HL-60/S4 treated with retinoic acid at 250 ng/mL for 4 days and 3 days (cell line): ENCODE measurements at regions not wholly inside any gene's neighbourhood (a gene's known extent, or its start where the extent isn't known, plus 50 kb on each side); places are given as distances from the start of the nearest gene placed in this dataset.

Experiments used
- in situ Hi-C: fragments of 300-500 bp; cut with MboI; formaldehyde crosslinking; loops from 2 replicates; pipeline ENCODE4 v1.7.0; 2022; ENCODE audit warnings: low sequenced_read_pairs

DNA sequence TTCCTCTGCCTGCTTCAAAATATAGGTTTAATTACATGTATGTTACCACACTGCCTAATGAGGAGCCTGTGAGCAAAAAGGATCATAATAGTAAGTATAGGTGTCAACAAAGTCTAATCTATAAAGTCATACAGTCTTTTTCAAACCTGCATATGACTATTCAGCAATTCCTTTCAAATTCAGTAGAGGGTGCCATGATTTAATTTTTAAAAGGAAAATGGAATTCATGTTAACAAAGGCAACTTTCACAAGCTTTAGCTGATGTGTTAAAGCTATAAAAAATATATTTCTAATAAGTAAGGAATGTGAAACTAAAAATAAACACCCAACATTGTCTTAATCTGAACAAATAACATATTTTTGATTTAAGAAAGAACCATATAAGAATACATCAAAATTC lies 52.1 kb downstream of the MPP7 start:
- in situ Hi-C loops, result no loop called here

DNA sequence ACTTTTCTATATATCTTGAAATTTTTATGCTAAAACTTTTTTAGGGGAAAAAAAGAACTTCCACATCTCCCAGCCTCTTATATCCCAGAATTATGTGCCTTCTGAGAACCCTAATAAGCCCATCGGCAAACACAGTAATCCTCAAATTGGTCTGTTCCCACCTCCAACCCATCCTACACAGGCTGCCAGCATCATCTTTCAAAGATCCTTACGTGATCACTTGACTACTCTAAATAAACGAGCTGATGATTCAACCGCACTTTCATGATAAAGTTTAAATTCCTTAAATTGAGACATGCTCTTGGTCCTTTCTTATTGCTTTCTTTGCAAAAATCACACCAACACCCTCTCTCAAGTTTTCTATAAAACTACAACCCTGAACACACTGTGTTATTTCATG lies 52.5 kb downstream of the MPP7 start:
- in situ Hi-C loops, result no loop called here

DNA sequence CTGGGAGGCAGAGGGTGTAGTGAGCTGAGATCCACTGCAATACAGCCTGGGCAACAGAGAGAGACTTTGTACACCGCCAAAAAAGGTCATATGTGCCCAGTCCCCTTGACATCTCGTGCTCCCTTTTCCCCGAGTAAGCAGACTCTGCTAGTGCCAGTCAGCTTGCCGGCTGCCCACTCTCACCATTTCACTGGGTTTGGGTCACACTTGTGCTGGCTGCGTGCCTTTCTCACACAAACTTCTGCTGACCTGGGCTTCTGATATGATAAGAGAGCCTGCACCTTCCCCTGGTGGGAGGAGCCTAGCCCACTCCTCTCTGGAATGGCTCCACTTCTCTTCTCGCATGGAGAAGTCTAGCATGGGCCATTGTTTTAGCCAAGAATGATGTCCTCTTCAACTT lies 53.4 kb downstream of the MPP7 start:
- in situ Hi-C loops, result no loop called here

DNA sequence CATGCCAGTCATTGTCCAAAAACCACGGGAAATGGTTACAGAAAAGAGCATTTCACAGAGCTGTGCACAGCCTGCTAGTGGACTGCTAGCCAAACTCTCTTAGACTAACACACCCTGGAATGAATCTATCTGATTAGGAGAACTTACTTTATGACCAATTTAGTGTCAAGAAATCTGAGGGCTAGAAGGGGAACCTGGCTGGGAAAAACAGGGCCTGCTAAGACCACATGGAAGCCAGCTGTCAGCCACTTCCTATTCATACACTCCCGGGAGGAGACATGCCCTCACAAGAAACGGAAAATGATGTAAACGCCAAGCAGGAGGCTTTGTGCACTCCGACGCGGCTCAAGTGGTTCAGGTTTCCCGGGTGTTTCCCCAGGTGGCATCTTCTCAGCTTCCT lies 54.8 kb downstream of the MPP7 start:
- in situ Hi-C loops, result no loop called here

DNA sequence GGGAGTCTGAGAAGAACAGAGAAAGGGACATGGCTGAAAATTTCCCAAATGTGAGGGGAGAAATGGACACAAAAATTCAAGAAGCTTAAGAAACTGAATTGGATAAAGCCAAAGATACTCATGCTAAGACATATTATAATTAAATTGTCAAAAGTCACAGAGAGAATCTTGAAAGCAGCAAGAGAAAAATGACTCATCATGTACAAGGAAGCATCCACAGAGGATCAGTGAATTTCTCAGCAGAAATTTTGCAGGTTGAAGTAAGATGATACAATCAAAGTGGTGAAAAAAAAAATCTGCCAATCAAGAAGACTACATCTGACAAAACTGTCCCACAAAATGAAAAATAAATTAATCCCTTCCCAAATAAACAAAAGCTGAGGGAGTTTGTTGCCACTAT lies 56.8 kb downstream of the MPP7 start:
- in situ Hi-C loops, result no loop called here

DNA sequence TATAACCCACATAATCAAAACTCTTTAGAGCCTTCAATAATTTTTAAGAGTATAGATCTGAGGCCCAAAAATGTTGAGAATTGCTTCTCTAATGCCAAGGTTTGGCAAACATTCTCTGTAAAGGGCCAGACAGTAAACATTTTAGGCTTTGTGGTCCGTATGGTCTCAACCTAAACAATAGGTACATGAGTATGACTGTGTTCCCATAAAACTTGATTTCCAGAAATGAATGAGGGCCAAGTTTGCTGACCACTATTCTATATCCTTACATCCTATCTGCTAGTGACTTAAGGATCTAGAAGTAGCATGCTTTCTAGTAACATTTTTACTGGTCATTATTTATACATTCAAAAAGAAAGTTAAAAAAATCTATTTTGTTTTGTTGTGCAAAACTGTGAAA lies 58.9 kb downstream of the MPP7 start:
- in situ Hi-C loops, result no loop called here

DNA sequence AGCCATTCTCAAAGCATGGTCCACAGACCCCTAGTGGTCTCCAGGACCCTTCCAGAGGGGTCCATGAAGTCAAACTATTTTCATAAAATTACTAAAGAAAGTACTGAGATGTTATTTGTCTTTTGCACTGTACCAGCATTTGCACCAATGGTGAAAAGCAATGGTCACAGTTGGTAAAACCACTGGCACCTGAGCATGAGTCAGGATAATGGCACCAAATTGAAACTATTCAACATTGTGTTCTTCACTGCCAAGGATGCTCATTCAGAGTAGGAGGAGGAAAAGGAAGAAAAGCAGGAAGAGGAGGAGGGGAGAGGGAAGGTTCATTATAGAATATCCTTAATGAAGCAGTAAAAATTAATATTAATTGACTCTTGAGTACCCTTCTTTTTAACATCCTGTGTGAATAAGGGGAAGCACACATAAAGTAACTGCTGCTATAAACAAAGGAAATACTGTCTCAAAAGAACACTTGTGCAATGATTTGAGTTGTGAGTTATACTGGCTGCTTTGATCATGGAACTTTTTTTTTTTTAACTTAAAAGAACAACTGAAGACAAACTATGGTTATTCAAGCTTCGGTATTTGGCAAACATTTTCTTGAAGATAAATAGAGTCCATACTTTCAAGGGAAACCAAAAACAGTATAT lies 60.2 kb downstream of the MPP7 start:
- in situ Hi-C loops, result no loop called here

DNA sequence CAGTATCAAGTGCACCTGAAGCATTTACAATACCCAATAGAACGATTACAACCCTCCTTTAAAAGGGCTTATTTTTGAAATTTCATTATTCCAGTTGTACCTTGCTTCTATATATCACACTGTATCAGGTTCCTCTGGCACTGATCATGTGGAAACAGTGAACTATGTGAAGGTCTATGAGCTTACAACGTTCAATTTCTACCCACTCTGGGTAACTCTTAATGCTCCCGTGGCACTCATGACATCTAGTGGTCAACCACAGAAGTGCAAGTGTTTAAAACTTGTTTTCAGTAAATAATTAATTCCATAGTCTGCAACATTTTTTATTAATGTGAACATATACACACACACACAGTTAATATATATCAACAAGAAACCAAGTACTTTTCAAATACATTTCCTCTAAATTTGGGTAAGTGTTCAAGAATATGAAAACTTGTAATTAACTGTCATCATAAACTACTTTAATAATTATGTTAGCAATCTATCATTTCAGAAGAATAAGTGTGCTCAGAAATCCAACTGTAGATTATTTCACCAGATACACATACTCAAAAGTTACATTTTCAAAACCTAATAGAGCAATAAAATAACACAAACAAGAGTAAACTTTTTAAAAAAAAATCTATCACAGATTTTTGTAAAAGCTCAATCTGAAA lies 61.0 kb downstream of the MPP7 start:
- in situ Hi-C loops, result no loop called here

DNA sequence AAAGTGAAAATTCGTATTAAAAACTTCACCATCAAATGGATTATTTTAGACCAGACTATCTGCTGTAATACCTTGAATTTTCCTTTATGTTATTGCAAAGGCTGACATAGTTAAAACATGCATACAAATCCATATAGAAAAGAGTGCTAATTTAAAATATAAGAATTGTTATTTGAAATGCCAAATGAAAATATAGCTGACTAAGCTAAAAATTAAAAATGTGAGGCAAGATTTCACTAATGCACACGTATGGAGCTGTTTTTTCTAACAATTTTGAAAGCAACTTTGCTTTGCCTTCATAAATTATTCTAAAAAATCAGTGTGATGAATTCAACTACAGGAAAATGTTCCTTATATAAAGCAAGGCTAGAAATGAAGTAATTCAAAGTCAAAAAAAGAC lies 62.5 kb downstream of the MPP7 start:
- in situ Hi-C loops, result no loop called here

DNA sequence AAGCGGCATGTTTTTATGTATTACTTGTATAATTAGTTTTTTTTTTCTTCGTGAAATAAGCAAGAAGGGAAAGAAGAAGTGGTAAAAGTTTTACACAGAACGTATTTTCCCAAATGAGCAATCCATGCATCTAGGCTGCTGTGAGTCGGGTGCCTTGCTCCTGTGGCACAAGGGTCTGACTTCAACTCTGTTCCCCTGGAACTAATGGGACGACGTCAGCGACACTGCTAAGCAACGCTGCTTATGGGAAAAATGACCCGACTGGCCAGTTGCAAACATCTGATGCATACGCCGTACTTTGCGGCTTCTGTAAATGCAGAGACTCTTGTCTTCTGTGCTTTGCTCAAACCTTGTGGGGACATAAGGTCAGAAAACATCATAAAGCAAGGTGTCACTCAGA lies 66.3 kb downstream of the MPP7 start:
- in situ Hi-C loops, result no loop called here

DNA sequence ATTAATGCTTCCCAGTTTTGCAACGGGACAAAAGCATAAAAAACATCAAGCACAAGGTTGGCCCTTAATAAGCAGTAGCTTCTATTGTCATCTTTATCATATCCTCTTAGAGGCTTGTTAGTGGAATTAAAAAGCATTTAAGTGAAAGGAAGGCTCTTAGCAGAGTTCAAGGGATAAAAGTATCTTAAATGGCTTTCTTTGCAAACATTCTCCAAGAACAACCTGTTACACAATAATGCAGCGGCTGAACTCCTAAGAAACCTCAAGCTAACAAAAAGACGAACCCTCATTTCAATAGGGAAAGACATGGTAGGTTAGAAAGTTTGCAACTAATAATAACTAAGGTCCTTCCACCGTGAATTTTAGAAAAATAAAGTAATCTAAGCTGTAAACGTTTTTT lies 82.1 kb downstream of the MPP7 start:
- in situ Hi-C loops, result no loop called here

DNA sequence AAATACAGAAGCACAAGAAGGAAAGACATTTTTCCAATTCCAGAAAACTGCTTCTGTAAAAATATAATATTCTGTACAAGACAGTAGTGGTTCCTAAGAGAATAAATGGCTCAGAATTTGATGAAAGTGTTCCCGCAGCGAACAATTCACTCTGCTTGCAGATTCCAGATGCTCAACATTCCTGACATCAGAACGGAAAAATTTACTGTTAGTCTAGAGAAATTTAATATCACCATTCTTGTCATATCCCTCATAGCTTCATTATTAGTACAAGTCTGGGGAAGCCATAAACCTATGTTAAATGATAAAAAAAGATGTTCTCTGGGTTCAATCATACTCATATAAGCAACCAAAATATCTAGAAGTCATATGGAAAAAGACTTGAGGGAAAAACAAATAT lies 83.6 kb downstream of the MPP7 start:
- in situ Hi-C loops, result no loop called here

DNA sequence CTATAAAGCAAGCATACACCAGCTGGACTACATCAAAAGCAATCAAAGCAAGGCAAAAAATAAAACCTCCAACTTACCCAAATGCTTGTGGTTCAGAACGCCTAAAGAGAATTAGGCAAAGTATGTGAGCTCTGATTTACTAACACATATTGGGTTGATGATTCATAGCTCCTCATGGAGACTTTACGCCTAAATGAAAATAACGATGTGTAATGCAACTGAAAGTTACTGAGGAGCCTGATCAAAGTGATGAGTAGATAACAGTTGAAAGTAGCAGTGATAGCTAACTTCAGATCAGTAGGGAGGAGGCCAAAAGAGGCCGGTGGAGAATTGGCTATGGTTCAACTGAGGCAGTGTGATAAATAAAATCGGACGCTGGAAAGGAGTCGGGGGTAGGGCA lies 85.0 kb downstream of the MPP7 start:
- in situ Hi-C loops, result no loop called here

DNA sequence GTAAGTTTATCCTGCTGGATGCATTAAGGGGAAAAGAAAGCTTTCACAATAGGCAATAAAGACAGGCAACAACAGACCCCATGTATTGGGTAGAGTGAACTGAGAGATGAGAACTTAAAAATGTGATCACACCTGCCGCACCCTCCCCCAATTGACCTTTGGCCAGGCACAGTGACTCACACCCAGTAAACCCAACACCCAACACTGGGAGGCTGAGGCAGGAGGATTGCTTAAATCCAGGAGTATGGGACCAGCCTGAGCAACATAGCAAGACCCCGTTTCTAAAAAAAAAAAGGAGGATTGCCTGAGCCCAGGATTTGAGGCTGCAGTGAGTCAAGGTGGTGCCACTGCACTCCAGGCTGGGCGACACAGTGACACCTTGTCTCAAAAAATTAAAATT lies 86.9 kb downstream of the MPP7 start:
- in situ Hi-C loops, result no loop called here

DNA sequence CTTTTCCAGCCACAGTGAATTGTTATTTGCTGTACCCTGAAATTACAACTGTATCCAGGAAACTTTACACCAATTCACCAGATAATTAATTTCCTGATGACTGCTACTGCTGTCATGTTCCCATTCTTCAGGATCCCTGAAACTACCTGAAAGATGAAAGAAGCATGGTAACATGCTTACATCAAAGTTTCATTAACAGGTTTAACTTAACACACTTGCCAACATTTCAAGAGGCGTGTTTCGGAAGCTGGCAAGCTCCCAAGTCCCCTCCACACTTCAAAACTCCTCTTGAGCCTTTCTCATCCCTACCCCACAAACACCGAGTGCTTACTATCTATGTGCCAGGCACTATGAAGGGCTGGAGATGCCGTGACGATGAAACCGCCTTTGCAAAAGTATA lies 88.6 kb downstream of the MPP7 start:
- in situ Hi-C loops, result no loop called here

DNA sequence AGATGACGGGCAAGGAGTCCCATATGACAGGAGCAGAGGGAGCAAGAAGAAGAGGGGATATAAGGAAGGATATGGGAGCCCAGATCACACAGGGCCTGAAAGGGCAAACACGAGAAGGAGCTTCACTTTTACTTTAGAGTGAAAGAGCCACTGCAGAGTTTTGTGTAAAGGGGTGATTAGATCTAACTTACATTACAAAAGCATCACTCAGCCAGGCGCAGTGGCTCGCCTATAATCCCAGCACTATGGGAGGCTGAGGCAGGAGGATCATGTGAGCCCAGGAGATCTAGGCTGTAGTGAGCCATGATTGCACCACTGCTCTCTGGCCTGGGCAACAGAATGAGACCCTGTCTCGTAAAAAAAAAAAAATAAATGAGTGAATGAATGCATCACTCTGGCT lies 91.1 kb downstream of the MPP7 start:
- in situ Hi-C loops, result no loop called here

DNA sequence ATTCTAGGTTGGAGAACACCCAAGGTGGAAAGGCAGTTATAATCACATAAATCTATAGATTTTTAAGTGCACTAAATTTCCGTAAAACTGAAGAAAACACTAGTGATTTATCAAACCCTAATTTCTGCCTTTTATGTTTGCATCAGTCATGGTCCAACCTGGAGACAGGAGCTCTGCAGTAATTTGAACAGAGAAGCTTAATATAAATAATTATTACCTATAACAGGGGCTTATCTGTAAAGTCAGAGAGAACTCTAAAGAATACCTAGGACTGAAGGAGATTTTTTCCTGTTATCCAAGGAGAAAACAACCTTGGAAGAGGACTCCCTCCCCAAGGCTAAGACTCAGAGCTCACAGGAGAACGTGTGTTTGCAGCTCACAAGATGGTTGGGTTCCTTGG lies 95.1 kb downstream of the MPP7 start:
- in situ Hi-C loops, result no loop called here

DNA sequence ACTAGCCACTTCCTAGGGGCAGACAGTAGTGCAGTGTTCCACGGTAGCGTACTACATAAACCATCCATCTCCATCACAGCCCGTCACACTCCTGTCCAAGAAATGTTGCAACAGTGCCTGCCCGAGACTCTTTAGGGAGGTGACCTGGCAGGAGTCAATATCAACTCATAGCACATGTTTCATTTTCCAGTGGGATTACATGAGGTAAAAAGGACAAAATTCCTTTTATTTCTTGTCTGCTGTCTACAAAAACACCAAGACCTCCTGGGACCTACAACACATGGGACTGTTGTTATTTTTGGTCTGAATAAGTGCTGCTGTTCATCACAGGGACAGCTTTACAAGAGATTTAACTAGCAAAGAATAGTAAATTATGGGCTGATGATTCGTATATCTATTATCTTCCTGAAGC lies 99.9 kb downstream of the MPP7 start:
- in situ Hi-C loops, result no loop called here

DNA sequence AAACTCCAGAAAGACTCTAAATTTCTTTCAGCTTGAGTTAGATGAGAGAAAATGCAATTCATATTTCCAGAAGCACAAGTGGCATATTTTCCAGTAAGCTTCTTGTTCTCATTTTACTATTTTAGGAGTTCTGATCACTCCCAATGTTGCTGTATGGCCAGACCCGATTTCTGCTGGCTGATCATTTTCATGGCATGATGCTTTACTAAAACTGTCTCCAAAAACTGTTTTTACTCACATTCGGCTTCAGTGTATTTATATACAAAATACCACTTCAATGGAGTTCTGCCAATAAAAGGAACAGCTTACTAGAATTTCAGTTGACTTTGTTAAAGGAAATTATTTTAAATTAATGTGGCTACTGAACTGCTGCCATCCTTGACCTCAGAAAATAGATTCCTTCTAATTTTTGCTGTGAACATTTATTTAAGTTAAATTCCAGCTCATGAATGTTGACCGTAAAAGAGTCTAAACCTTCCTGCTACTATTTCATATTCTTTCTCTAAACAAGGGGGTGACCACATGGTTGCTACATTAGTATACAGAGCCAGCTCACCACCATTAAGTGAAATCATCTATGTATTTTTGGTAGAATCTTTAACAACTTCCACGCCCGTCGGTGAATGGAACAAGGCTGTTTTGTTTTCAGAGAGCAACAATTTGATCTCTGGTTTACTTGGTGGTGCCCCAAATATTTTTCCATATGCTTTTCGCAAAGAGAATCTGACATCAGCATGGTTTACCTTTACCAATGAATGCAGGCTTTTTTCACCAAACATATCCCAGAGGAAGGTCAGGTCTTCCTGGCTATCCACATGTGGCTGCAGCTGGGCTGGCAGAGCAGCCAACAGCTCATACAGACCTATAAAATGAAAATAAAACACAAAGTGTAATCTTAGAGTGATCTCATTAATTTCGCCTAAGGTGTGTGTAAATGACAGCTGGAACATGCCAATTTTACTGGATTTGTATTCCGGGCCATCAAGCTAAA lies 101.2 kb downstream of the MPP7 start:
- in situ Hi-C loops, result no loop called here

DNA sequence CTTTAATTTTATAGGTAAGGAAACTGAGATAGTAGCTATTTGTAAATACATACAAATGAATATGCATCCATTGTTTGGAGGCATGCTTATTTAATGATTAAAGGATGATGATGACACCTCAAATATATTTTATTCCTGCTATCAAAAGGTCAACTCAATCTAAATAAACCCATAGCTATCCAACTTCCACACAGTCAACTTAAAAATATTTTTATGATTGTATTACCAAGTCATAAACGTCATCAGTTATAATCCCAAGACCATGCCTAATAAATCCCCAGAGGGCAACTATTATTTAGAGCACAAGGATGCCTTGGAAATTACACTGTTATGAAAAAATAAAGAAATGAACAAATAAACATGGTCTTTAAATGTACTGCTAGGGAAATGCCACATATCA lies 102.1 kb downstream of the MPP7 start:
- in situ Hi-C loops, result no loop called here

DNA sequence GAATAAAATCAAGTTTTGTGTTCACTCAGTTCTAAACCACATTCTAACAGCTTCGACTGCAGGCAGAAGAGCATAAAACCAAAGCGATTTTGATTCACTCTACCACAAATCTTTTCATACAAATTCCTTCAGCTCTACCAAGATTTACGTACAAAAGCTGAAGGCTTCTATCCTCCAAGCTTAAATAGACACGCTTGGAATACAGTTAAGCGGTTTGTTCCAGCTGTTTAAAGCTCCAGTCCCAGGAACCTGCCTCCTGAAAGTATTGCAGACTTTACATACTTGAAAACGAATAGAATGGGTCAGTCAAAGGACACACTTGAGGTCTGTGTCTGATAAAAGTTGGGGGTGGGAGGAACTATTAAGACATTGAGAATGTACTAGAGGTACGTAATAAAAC lies 102.9 kb downstream of the MPP7 start:
- in situ Hi-C loops, result loop anchor here (25.0 kb wide), 1 partner anchor 638 kb away; no protein-coding TSS in a partner anchor

DNA sequence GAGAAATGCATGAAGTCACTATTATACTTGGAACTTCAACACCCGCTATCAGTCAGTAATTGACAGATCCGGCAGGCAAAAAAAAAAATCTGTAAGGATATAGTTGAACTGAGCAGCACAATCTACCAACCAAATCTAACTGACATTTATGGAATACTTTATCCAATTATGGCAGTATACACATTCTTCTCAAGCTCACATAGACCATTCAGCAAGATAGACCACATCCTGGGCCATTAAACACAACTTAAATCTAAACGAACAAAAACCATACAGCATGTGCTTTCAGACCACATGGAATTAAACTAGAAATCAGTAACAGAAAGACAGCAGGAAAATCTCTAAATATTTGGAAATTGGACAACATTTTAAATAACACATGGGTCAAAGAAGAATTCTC lies 112.7 kb downstream of the MPP7 start:
- in situ Hi-C loops, result loop anchor here (25.0 kb wide), 1 partner anchor 628 kb away; no protein-coding TSS in a partner anchor
